T-helper 2 cell treated with Interferon-gamma antibody and Interleukin-4, amounts not matched to agents 100 ng/mL and 5 ng/mL, for 36 hours (primary cell): ENCODE measurements at regions not wholly inside any gene's neighbourhood (a gene's known extent, or its start where the extent isn't known, plus 50 kb on each side); places are given as distances from the start of the nearest gene placed in this dataset.
"Not testable (repeated sequence)": the region's sequence is repeated elsewhere in the genome, so short reads cannot be mapped to it uniquely, and the experiment has no call there.

Experiments used
- intact Hi-C: fragments of 100-400 bp; cut with micrococcal nuclease; formaldehyde crosslinking; loops from one replicate; pipeline ENCODE4 v1.15.1; 2023

DNA sequence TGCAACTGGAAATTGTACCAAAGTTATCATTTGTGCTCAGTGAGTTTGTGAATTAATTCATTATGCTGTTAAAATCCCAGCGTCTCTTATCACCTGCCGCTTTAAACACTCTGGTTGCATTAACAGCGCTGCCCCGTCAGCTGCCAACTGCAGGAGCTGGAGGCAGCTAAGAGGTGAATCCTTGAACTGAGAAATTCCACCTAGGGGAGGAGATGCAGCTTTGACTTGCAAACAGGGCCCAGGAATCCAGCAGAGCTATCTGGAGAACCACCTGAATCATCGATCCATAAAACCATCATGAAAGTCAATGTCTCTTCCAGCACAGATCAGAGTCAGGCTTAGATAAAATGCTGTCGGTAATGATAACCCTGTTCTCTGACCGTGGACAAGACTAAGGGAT, 140.7 kb upstream of the PTBP2 start:
- intact Hi-C loops: no loop called here

DNA sequence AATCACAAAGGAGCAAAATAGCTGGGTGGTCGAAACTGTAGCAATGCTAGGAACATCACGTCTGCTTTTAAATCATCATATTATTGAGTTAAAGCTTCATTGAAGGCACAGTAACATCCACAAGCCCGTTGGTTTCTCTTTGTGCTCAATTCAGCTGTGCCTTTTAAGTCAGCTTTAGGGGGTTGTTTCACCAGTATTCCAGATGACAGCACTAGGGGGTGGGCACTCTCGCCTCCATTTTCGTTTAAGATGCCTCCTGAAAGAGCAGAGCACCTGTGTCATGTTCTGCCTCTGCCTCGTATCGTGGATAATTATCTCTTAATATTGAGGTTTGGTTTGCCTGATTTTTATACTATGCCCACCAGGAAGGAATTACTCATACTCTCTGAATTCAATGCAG, 139.8 kb upstream of the PTBP2 start:
- intact Hi-C loops: no loop called here

DNA sequence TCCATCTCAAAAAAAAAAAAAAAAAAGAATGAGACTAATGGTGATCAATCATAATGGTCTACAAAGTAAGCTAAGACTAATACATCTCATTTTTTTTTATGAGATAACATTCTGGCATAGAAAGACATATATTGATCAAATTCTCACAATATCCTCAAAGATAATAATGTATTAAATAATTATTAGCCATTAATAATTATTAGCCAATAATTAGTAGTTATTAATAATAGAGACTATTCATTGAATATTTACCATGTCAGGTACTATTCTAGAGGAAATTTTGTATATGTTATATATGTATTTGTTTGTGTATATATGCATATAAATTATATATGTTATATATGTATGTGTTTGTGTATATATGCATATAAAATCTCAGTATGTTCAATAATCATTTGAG, 137.7 kb upstream of the PTBP2 start:
- intact Hi-C loops: no loop called here

DNA sequence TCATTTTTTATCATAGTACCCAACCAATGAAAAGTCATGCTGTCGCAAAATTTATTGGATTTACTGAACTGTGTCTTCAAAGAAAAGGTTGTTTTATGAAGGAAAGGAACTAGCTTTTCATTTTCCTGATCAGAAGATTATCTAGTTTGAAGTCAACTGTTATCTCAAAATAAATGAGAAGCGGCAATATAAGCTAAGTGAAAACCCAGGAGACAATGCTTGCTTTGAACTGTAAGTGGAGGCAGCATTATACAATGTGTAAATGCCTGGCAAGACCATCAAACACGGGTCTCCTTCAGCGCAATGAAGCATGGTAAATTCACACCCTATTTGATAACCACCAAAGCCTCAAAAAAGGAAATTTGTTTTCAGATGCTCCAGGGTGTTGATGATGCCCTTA, 134.4 kb upstream of the PTBP2 start:
- intact Hi-C loops: no loop called here

DNA sequence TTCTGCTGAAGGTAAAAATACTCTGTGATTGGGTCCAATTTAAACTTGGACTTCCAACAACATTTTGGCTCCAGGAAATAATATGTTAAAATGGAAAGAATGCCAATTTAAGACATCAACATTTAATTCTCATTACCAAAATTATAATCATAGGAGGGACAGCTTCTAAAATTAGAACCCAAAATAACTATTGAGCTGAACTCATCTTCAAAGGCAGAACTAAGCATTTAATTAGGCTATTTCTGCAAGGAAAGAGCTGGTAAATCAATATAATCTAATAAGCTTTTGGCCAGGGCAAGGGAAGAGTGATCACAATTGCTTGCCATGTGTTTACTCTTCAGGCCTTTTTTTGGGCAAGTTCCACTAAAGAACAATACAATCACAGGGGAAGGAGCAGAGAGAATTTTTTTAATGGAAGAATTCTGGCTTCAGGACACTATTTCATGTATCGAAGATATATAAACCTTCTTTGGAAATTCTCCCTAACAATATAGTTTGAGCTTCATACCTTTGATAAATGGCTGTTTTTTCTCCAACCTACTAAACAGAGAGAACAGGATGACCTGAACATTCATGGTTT, 133.1 kb upstream of the PTBP2 start:
- intact Hi-C loops: no loop called here

DNA sequence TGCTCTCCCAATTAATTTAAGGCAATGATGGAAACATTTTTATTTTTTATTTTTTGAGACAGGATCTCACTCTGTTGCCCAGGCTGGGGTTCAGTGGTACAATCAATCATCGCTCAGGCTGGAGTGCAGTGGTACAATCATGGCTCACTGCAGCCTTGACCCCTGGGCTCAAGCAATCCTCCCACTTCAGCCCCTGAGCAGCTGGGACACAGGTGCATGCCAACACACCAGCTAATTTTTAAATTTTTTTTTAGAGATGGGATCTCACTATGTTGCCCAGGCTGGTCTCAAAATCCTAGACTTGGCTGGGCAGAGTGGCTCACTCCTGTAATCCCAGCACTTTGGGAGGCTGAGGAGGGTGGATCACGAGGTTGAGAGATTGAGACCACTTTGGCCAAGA, 126.1 kb upstream of the PTBP2 start:
- intact Hi-C loops: not testable (repeated sequence)

DNA sequence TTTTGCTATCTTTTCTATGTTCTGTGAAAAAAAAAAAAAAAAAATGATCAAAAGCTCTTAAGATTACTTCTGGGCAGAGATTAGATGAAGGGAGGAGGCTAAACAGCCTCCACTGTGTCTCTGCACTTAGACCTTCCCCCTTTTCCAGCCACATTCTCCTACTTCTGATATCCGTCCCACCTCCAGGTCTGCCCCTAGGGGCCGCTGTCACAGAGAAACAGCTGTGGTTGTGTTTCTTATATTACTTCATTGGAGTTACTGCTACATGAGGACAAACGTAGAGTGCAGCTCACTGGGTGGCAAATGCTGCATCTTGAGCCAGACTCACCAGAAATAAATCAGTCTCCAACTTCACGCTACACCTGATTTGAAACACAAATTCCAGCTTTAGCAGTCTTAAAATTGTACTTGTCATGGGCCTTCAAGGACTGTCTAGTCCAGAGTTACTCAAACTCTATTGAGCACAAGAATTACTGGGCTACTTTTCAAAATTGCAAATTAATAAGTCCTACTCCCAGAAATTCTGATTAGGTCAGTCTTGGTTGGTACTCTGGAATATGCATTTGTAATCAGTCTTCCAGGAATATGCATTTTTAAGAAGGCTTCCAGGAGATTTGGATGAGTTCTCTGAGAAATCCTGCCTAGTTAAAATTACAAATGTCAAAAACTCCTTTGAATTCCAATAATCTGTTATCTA, 125.2 kb upstream of the PTBP2 start:
- intact Hi-C loops: no loop called here

DNA sequence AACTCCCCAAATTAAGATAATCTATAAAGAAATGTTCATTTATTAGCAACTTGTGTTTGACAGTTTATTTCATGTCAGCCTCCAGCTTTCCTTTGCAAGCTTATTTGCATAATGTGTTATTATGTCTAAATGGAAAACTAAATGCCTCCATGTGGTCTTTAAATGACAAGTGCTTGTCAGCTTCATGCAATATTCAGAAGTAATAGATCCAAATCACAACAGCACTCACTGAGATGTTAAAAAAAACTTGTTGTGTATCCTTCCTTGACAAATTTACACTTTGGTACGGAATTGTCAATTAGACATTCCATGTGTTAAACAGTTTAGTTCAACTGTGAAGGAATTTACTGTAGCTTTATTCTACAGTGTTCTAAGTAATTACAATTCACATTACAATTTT, 124.4 kb upstream of the PTBP2 start:
- intact Hi-C loops: no loop called here

DNA sequence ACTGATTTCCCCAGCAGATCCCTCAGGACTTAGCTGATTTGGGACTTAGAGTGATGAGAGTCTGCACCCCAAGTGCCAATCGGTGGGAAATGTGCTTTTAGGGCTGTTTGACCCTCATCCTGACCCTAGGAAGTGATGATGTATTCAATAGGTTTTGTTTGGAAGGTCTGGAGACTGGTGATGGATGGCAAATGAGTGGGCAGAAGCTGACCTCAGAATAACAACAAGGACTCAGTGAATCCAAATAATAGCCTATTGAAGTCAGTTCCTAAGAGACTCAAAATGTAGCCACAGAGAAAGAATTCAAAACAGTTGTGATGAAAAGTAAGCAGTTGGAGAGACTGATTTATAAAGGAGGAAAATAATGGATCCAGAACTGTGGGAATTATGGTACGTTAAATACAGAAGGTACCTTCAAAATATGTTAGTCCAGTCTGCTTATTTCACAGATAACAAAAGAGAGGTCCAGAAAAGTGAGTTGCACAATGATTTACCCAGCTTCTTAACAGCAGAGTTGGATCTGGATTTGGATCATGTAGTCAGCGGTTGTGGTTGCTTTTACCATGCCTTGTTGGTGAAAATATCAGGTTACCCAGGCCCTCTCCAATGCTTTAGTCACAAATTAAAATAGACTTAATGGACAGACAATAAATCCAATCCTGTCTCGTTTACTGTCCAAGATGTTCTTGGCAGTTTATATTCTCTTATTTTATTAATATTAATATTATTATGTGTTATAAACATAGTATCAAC, 123.0 kb upstream of the PTBP2 start:
- intact Hi-C loops: no loop called here

DNA sequence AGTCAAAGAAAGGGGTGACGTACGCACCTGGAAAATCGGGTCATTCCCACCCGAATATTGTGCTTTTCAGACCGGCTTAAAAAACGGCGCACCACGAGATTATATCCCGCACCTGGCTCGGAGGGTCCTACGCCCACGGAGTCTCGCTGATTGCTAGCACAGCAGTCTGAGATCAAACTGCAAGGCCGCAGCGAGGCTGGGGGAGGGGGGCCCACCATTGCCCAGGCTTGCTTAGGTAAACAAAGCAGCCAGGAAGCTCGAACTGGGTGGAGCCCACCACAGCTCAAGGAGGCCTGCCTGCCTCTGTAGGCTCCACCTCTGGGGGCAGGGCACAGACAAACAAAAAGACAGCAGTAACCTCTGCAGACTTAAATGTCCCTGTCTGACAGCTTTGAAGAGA, 117.0 kb upstream of the PTBP2 start:
- intact Hi-C loops: not testable (repeated sequence)

DNA sequence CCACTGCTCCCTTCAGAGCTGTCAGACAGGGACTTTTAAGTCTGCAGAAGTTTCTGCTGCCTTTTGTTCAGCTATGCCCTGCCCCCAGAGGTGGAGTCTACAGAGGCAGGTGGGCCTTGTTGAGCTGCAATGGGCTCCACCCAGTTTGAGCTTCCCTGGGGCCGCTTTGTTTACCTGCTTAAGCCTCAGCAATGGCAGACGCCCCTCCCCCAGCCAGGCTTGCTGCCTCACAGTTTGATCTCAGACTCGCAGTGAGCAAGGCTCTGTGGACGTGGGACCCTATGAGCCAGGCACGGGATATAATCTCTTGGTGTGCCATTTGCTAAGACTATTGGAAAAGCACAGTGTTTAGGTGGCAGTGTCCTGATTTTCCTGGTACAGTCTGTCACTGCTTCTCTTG, 104.2 kb upstream of the PTBP2 start:
- intact Hi-C loops: not testable (repeated sequence)

DNA sequence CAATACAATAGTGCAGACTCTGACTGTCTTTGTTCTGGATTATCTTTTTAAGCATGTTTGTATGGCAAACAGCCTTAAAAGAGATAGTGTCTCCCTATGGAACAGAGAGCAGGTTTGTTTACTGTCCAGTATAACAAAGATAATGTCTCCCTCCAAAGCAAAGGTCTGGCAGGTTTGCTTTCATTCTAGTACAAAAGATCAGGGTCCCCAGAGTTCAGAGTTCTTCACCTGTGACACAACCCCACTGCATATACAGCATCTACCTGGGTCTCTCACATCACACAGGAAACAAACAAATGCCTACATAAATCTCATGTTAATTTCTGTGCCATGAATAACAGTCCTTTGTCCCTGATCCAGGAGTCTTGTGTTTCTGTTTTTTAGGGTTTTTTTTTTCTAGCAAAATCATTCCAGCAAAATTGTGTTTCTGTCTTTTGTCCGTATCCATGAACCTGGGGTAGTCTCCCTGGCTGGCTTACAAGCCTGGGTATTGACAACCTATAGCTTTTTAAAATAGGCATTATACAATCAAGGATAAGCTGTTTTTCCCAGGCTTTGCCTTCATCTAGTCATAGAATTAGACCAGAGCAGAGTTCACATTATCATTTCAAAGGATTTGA, 89.4 kb upstream of the PTBP2 start:
- intact Hi-C loops: no loop called here

DNA sequence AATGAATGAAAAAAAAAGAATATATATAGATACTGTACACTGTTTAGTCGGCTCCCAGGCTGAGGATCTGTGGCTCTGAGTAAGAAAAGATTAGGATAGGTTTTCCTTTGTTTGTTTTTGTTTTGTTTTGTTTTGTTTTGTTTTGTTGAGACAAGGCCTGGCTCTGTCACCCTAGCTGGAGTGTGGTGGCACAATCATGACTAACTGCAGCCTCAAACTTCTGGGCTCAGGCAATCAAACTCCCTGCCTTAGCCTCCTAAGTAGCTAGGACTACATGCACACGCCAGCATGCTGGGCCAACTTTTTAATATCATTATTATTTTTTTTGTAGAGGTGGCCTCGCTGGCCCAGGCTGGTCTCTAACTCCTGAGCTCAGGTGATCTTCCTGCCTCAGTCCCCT, 87.9 kb upstream of the PTBP2 start:
- intact Hi-C loops: no loop called here

DNA sequence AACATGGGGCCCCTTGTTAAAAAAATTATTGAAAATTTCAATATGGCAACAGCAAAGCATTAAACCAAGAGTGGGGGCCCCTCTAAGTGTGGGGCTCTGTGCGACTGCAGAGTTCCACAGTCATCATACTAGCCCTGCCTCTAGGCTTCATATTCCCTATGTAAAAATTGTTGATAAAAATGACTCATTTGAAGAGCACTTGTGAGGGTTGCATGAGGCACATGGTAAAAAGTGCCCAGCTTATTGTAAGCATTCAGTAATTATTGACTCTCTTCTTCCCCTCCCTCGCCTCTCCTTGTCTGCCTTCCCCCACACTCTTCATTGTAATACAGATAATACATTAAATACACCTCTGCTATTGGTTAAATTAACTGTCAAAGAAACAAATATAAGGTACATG, 86.7 kb upstream of the PTBP2 start:
- intact Hi-C loops: no loop called here

DNA sequence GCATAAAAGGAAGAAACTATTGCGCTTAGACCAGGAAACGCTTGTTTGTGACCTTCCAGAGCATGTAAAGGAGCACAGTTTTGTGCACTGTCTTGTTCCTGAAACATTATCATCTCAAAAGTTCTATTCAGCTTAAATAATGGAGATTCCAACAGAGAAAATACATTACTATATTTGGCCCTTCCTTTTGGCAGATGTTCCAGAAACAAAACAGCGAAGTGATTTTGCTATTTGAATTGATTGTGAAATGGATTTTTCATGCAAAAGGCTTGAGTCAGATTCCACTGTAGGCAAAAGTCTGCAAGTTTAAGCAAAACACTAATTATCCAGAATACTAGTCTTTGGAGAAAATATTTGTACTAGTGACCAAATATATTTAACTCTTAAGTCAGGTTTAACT, 80.3 kb upstream of the PTBP2 start:
- intact Hi-C loops: no loop called here

DNA sequence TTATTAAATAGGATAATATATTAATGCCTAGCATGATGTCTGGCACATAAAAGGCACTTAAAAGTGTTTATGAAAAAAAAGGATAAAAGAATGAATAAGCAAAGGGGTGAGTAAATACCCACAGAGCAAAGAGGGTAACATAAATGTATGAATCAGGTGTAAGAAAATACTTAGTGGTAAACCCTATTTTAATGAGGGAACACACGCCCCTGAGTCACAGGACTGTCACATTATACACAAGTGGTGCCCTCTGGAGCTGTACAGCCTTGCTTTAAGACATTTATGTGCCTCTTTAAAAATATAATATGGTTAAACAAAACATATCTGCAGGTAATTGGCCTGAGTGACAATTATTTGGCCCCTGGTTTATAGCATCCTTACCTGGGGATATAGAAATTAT, 78.1 kb upstream of the PTBP2 start:
- intact Hi-C loops: no loop called here

DNA sequence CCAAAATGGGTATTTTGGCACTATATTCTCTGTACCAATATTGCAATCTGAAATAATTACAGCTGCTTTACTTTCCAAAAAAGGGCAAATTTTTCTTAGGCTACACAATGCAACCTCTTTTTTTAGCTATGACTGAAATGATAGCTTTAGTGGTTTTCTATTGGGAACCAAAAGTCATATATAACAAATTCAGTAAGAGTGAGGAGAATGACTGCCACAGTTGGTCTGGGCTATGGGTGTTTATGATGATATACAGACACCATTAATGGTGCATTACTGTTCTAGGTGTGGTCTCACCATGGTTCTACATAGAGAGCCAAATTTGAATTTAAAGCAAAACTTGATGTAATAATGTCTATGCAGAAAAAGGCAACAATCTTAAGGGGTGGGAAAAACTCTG, 72.3 kb upstream of the PTBP2 start:
- intact Hi-C loops: no loop called here

DNA sequence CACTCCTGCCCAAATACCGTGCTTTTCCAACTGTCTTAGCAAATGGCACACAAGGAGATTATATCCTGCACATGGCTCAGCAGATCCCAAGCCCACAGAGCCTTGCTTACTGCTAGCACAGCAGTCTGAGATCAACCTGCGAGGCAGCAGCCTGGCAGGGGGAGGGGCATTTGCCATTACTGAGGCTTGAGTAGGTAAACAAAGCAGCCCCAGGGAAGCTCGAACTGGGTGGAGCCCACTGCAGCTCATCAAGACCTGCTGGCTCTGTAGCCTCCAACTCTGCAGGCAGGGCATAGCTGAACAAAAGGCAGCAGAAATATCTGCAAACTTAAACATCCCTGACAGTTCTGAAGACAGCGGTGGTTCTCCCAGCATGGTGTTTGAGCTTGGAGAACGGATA, 70.1 kb upstream of the PTBP2 start:
- intact Hi-C loops: no loop called here

DNA sequence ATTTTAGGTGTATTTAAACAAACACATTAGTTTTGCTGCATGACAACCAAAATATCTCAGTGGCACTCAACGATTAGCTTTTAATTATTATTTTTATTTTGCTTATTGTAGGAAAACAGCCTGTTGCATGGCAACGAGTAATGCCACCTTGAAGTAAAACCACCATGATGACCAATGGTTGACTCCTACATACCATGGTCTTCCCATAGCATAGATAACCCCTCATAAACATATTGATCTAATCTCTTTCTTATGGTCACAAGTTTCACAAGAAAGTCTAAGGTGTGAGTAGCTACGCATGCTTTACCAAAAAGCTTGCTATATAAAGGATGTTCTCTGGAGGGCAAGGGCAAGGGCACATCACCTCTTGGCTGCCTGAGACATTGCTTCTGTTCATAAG, 61.5 kb upstream of the PTBP2 start:
- intact Hi-C loops: no loop called here

DNA sequence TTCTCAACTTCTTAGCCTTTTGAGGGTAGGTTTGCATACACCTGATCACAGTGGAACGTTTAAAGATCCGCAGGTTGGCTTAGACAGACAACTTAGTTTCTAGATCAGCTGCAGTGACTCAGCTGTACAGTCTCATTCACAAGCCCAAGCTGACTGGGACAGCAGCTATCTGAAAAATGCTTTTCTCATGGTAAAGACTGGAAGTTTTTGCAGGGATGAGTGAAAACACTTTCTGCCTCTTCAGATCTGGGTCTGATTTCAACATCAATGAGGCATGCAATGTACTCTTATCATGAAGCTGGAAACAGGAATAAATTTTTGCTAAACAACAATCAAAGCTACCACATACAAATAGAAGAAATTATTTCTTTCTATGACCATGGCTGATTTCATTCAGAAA, 61.1 kb upstream of the PTBP2 start:
- intact Hi-C loops: no loop called here
